HL-60 (cell line): ENCODE measurements at regions not wholly inside any gene's neighbourhood (a gene's known extent, or its start where the extent isn't known, plus 50 kb on each side); places are given as distances from the start of the nearest gene placed in this dataset.

Experiments used
- DNase-seq, 2 experiments: peaks; one replicate each; pipeline ENCODE4 v3.0.0-alpha.2; 2010 to 2020; ENCODE audit warnings: low read depth in 1 of 2, low spot score in 1 of 2
- H3K27ac ChIP-seq: fragments of 250-450 bp; sonication (Bioruptor Pico); replicated peaks from 2 replicates; pipeline ENCODE4 v1.5.1; 2020; ENCODE audit warnings: mild to moderate bottlenecking, moderate library complexity
- H3K27me3 ChIP-seq: fragments of 250-450 bp; sonication (Bioruptor Pico); 2 replicates; pipeline ENCODE4 v1.5.1; 2021; ENCODE audit warnings: mild to moderate bottlenecking, moderate library complexity; ENCODE audit not compliant: insufficient read depth, poor library complexity, severe bottlenecking
- H3K4me3 ChIP-seq: replicated peaks from 2 replicates; pipeline ENCODE4 v1.5.1; 2011; ENCODE audit warnings: mild to moderate bottlenecking, control low read depth, low read length; ENCODE audit not compliant: insufficient read depth
- GABPA ChIP-seq: IDR thresholded peaks from 2 replicates; pipeline ENCODE4 v1.6.1; 2012; ENCODE audit warnings: low read depth
- POLR2AphosphoS5 ChIP-seq: IDR thresholded peaks from 2 replicates; pipeline ENCODE4 v1.6.1; 2012; ENCODE audit warnings: low read depth
- SPI1 ChIP-seq: IDR thresholded peaks from 2 replicates; pipeline ENCODE4 v1.6.1; 2012; ENCODE audit warnings: low read depth, mild to moderate bottlenecking, borderline replicate concordance
- TF ChIP-seq, protein P1 (sequence below): IDR thresholded peaks from one replicate; pipeline ENCODE4 v1.5.1; 2011; ENCODE audit warnings: low read length, control low read depth, inconsistent platforms; ENCODE audit not compliant: insufficient read depth
- TF ChIP-seq, protein P2 (sequence below): IDR thresholded peaks from 2 replicates; pipeline ENCODE4 v1.6.1; 2012; ENCODE audit warnings: low read depth; ENCODE audit not compliant: insufficient replicate concordance

DNA sequence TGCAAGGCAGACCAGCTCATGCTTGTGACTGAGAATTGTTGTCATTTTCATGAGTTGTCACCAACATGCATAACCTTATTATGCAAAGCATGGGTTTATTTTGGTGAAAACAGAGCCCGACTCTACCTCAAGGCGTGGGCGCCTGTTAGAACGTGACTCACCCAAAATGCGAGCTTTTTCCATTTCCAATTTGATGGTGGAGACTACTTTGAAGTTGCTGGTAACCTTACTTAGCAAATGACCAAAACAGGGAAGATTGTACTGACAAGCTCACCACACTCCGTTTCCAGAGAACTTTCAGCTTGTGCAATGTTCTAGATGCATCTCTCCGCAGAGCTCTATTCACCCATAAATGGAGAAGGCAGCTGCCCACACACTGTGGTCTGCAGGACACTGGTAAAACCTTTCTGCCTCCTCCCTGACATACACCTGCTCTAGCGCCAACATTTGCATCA lies 284.5 kb downstream of the MAF start:
- TF ChIP-seq SPI1, result no peak
- Histone ChIP-seq H3K27me3 (peaks cover 2% of the 10 kb centered on the region), H3K27ac (no peak overlapping the region), H3K4me3 (no peak overlapping the region)
- no peak for DNase-seq

DNA sequence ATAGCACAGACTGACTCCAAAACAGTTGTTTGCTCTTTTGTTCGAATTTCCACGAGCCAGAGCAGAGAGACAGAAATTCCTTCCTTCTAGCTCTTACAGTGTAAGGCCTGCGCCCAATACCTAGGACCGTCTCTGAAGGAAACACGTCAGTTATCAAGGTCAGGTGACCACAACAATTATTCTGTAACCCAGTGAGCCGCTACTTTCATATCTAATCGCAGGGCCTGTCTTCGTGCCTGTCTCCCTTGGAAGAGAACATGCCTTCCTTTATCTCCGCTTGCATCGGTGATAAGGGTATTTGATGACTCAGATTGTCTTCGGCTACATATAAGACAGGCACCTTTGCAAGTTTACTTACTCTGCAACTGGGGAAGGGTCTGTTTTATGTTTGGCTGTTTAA lies 288.0 kb downstream of the MAF start:
- H3K27me3 ChIP-seq, result no peaks in the 10 kb centered on the region
- H3K27ac ChIP-seq, result no peak overlapping the region
- TF ChIP-seq GABPA (no peak), SPI1 (no peak), POLR2AphosphoS5 (no peak)
- TF ChIP-seq, protein P1, sequence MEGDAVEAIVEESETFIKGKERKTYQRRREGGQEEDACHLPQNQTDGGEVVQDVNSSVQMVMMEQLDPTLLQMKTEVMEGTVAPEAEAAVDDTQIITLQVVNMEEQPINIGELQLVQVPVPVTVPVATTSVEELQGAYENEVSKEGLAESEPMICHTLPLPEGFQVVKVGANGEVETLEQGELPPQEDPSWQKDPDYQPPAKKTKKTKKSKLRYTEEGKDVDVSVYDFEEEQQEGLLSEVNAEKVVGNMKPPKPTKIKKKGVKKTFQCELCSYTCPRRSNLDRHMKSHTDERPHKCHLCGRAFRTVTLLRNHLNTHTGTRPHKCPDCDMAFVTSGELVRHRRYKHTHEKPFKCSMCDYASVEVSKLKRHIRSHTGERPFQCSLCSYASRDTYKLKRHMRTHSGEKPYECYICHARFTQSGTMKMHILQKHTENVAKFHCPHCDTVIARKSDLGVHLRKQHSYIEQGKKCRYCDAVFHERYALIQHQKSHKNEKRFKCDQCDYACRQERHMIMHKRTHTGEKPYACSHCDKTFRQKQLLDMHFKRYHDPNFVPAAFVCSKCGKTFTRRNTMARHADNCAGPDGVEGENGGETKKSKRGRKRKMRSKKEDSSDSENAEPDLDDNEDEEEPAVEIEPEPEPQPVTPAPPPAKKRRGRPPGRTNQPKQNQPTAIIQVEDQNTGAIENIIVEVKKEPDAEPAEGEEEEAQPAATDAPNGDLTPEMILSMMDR, result no peak
- TF ChIP-seq, protein P2, sequence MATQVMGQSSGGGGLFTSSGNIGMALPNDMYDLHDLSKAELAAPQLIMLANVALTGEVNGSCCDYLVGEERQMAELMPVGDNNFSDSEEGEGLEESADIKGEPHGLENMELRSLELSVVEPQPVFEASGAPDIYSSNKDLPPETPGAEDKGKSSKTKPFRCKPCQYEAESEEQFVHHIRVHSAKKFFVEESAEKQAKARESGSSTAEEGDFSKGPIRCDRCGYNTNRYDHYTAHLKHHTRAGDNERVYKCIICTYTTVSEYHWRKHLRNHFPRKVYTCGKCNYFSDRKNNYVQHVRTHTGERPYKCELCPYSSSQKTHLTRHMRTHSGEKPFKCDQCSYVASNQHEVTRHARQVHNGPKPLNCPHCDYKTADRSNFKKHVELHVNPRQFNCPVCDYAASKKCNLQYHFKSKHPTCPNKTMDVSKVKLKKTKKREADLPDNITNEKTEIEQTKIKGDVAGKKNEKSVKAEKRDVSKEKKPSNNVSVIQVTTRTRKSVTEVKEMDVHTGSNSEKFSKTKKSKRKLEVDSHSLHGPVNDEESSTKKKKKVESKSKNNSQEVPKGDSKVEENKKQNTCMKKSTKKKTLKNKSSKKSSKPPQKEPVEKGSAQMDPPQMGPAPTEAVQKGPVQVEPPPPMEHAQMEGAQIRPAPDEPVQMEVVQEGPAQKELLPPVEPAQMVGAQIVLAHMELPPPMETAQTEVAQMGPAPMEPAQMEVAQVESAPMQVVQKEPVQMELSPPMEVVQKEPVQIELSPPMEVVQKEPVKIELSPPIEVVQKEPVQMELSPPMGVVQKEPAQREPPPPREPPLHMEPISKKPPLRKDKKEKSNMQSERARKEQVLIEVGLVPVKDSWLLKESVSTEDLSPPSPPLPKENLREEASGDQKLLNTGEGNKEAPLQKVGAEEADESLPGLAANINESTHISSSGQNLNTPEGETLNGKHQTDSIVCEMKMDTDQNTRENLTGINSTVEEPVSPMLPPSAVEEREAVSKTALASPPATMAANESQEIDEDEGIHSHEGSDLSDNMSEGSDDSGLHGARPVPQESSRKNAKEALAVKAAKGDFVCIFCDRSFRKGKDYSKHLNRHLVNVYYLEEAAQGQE, result no peak
- no peak for DNase-seq
- no peak overlapping the region for H3K4me3 ChIP-seq

DNA sequence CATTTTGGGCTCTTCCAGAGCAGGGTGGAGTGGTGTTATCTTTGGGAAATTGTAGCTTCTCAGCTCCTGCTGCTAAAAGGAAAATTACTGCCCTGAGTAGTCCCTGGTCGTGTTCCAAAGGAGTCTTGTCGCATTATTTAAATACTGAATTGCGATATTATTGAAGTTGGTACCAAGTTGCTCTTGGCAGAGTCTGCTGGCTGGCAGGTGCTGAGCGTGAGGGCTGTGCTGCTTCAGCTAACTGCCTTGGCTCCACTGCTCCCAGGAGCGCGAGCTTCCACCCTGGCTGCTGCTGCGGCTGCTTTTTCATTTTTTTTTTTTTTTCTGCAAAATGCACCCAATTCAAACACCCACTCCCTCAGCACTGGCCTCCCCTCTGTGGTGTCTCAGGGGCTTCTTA lies 289.8 kb downstream of the MAF start:
- Histone ChIP-seq H3K27ac (no peak overlapping the region), H3K27me3 (no peaks in the 10 kb centered on the region), H3K4me3 (no peak overlapping the region)
- TF ChIP-seq, protein P1, result no peak
- no peak for TF ChIP-seq SPI1
- TF ChIP-seq POLR2AphosphoS5, result no peak
- TF ChIP-seq, protein P2, result no peak
- no peak for TF ChIP-seq GABPA
- no peak for DNase-seq

DNA sequence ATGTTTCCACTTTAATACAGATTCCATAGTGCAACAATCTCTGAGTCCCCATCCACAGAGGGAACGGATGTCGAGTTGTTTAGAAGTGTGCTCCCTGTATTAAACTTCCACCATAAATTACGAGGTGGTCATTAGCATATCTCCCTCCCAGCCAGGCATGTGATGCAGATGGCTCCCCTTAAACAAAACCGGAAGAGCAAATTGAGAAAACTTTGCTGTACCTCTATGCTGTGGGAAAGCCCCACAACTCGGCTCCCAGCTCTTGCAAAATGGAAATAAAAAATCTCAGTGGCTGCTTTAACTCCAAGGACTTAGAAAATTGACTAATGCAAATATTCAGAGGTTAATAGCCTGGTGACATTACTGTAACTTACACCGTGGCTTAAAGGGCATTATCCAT lies 290.9 kb downstream of the MAF start:
- Histone ChIP-seq H3K4me3 (no peak overlapping the region), H3K27ac (no peak overlapping the region), H3K27me3 (no peaks in the 10 kb centered on the region)
- DNase-seq, result no peak
- no peak for TF ChIP-seq POLR2AphosphoS5
- no peak for TF ChIP-seq SPI1
- TF ChIP-seq, protein P2, result no peak
- no peak for TF ChIP-seq GABPA
- TF ChIP-seq, protein P1, result no peak
